Ovary (tissue), 3 donors: ENCODE measurements at regions not wholly inside any gene's neighbourhood (a gene's known extent, or its start where the extent isn't known, plus 50 kb on each side); places are given as distances from the start of the nearest gene placed in this dataset.

Experiments
- EP300 ChIP-seq: sonication (generic); formaldehyde crosslinking; IDR thresholded peaks from one replicate; pipeline ENCODE4 v1.6.1; 2017; ENCODE audit warnings: antibody characterized with exemption
- TF ChIP-seq, protein P1 (sequence below), 3 donors: fragments of 450-650 bp in 2 of 3; fragments of 200-600 bp in 1 of 3; IDR thresholded peaks; one replicate each; pipeline versions ENCODE4 v1.5.1 to v1.8.0; 2016 to 2022; ENCODE audit warnings: antibody characterized with exemption in 3 of 3, mild to moderate bottlenecking in 1 of 3
- donor health status: DM: no; HTN: no; CAD: no.

DNA sequence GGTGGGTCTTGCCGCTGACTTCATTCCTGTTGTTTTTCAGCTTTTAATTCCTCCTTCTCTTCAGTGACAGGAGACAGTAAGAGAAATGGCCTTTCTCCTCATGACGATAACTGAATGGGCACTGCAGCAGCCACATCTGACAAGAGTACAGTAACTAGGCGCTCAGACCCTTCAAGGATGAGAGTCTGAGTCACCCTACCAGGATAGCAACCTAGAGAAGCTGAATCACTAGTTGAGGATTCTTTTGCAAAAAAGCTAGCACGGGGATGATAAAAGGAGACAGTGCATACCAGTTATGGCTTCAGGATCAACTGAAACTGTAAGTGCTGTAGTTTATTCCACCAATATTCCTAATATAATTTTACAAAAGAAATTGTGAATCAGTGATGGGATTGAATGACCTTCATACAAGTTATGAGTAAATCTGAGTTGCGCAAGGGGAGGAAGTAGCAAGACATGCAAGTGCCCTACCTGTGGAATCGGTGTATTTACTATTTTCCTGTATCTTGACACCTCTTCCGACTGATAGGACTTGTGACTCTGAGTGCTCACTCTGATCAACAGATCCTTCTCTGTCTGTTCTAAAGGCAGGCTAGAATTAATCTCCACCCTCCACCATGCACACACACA lies 161.8 kb upstream of the GRIK2 start:
- TF ChIP-seq, protein P1, sequence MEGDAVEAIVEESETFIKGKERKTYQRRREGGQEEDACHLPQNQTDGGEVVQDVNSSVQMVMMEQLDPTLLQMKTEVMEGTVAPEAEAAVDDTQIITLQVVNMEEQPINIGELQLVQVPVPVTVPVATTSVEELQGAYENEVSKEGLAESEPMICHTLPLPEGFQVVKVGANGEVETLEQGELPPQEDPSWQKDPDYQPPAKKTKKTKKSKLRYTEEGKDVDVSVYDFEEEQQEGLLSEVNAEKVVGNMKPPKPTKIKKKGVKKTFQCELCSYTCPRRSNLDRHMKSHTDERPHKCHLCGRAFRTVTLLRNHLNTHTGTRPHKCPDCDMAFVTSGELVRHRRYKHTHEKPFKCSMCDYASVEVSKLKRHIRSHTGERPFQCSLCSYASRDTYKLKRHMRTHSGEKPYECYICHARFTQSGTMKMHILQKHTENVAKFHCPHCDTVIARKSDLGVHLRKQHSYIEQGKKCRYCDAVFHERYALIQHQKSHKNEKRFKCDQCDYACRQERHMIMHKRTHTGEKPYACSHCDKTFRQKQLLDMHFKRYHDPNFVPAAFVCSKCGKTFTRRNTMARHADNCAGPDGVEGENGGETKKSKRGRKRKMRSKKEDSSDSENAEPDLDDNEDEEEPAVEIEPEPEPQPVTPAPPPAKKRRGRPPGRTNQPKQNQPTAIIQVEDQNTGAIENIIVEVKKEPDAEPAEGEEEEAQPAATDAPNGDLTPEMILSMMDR (IDR thresholded peaks at IDR 0.05), result no peak
- TF ChIP-seq EP300, result no peak
